ENCODE measurements at regions not wholly inside any gene's neighbourhood (a gene's known extent, or its start where the extent isn't known, plus 50 kb on each side); places are given as distances from the start of the nearest gene placed in this dataset.

DNA sequence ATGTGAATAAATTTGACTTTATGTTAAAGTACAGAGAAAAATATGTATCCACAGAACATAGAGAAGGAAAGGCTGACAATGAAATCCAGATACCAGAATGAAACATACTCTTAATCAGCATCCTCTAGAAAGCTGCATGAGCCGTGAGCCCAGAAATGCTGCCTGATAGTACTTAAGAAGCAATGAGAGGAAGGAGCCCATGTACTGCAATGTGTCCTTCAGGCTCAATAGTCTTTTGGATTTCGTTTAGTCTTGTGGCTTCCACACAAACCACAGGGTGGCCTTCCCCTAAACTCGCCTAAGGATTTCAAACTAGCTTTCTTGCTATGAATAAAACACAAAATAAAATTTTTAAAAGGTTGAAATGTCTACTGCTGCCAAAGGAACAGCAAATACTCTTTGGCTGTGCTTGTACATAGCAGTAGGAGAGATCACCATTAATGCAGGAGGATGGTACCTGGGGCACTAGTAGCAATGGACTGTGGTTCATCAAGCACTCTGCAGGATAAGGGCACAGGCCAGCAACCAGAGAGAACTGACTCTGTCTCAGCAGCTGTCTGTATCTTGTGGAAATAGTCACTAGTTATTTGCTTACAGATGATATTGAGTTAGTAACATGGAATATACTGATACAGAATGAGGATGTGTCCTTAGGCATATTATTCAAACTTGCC is 988.3 kb upstream of the LRFN5 start:
- 69 to 80% methylated on average over 3 of the region's 3 CpGs for WGBS, 2 donors
- Histone ChIP-seq H3K27ac (no peak overlapping the region), H3K4me1 (no peaks in the 10 kb centered on the region), H3K36me3 (no peaks in the 10 kb centered on the region), H3K4me3 (replicated peaks in 1 of 3) (no peak overlapping the region), H3K27me3 (no peaks in the 10 kb centered on the region), H3K9me3 (no peaks in the 10 kb centered on the region)
- intact Hi-C loops (cut with DNase I), result no loop called here
- DNase-seq, result no peak
- TF ChIP-seq POLR2A (IDR thresholded peaks at IDR 0.05) (no peak), CTCF (IDR thresholded peaks at IDR 0.05) (no peak)

DNA sequence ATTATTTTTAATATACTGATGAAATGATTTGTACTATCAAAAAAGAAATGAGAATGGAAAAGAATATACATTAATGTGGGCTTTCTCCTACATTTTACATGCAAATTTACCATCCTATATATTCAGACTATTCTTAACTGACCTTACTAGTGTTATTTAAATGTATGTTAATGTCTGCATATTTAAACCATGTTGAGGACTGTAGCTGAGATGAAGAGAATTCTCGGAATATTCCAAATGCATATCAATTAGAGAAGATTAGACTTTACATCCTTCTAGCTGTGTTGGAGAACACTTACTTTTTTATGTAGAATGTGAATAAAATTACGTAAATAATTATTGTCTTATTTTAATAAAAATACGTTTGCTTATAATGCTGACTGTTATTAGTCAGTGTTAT is 990.1 kb upstream of the LRFN5 start:
- no peaks in the 10 kb centered on the region for H3K9me3 ChIP-seq
- H3K4me1 ChIP-seq, result no peaks in the 10 kb centered on the region
- 88 to 89% methylated on average over 3 of the region's 3 CpGs for WGBS, 2 donors
- no peak overlapping the region for H3K27ac ChIP-seq
- TF ChIP-seq CTCF (IDR thresholded peaks at IDR 0.05) (no peak), POLR2A (IDR thresholded peaks at IDR 0.05) (no peak)
- intact Hi-C loops (cut with DNase I), result no loop called here
- no peak for DNase-seq
- H3K27me3 ChIP-seq, result no peaks in the 10 kb centered on the region
- no peaks in the 10 kb centered on the region for H3K36me3 ChIP-seq
- no peak overlapping the region for H3K4me3 ChIP-seq (replicated peaks in 1 of 3)

- Histone ChIP-seq H3K4me1 (no peaks in the 10 kb centered on the region), H3K27ac (no peak overlapping the region), H3K36me3 (no peaks in the 10 kb centered on the region), H3K9me3 (no peaks in the 10 kb centered on the region), H3K4me3 (replicated peaks in 1 of 3) (no peak overlapping the region), H3K27me3 (no peaks in the 10 kb centered on the region)
- intact Hi-C loops (cut with DNase I), result no loop called here
- no peak for DNase-seq
- TF ChIP-seq POLR2A (IDR thresholded peaks at IDR 0.05) (no peak), CTCF (IDR thresholded peaks at IDR 0.05) (no peak)
Measured at GRCh38 chr14:40601063-40601462, 1005.6 kb upstream of the LRFN5 start.

DNA sequence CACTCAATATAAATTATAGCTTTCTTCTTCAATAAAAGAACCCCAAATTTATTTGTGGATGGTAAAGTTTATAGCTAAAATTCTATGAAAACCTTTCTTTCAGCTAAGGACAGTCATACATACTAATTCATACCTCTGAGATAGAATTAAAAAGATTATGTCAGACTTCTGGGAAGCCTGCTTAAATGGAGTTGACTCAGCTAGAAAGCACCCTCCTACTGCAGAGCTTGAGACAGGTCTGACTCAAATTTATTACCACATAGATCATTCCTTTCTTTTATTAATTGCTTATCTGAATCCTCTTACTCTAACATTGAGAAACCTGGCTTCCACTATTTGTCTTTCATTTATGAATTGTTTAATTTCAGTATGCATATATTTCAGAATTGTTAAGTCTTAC is 1007.0 kb upstream of the LRFN5 start:
- Histone ChIP-seq H3K9me3 (no peaks in the 10 kb centered on the region), H3K36me3 (no peaks in the 10 kb centered on the region), H3K4me3 (replicated peaks in 1 of 3) (no peak overlapping the region), H3K4me1 (no peaks in the 10 kb centered on the region), H3K27me3 (no peaks in the 10 kb centered on the region), H3K27ac (no peak overlapping the region)
- TF ChIP-seq POLR2A (IDR thresholded peaks at IDR 0.05) (no peak), CTCF (IDR thresholded peaks at IDR 0.05) (no peak)
- DNase-seq, result no peak
- intact Hi-C loops (cut with DNase I), result no loop called here

DNA sequence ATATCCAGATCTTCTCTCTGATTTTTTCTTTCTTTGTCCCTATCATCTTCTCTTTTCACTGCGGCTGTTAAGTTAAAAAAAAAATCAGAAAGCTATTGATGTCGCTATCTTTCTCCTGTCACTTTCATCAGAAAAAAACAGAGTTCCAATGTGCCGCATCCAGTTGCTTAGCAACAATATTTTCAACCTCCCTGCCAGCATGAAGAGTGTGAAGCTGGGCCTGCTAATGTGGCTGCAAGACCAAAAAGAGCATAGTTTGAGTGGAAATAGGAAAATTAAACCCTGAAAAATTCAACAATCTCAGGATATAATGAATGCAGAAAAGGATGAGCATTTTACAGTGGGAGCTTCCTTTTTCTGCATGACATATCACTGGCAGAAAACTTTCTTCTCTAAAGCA is 1025.4 kb upstream of the LRFN5 start:
- H3K27me3 ChIP-seq, result no peaks in the 10 kb centered on the region
- no peak overlapping the region for H3K27ac ChIP-seq
- intact Hi-C loops (cut with DNase I), result no loop called here
- no peak overlapping the region for H3K4me3 ChIP-seq (replicated peaks in 1 of 3)
- no peak for DNase-seq
- H3K9me3 ChIP-seq, result no peaks in the 10 kb centered on the region
- no peak for TF ChIP-seq CTCF (IDR thresholded peaks at IDR 0.05)
- TF ChIP-seq POLR2A (IDR thresholded peaks at IDR 0.05), result no peak
- no peaks in the 10 kb centered on the region for H3K36me3 ChIP-seq
- H3K4me1 ChIP-seq, result no peaks in the 10 kb centered on the region
- 59 to 83% methylated on average over 3 of the region's 3 CpGs for WGBS, 2 donors
